Omental fat pad (tissue), 3 donors: ENCODE measurements at regions not wholly inside any gene's neighbourhood (a gene's known extent, or its start where the extent isn't known, plus 50 kb on each side); places are given as distances from the start of the nearest gene placed in this dataset.
"Not testable (repeated sequence)": the region's sequence is repeated elsewhere in the genome, so short reads cannot be mapped to it uniquely, and the experiment has no call there.

Source experiments
- ATAC-seq: fragments of 150-250 bp; one replicate; pipeline ENCODE4 v1.9.1; 2016; ENCODE audit warnings: mild to moderate bottlenecking, moderate library complexity; ENCODE audit not compliant: low FRiP score
- DNase-seq: peaks from one replicate; pipeline ENCODE4 v3.0.0-alpha.2; 2019; ENCODE audit warnings: low spot score
- CTCF ChIP-seq, 3 donors: fragments of 450-650 bp; IDR thresholded peaks; one replicate each; pipeline ENCODE4 v1.5.1; 2016 to 2017; ENCODE audit warnings: antibody characterized with exemption in 3 of 3, mild to moderate bottlenecking in 3 of 3, moderate library complexity in 2 of 3

- ATAC-seq (no peak), DNase-seq (no peak)
- TF ChIP-seq CTCF (IDR thresholded peaks at IDR 0.05) = no peak
Measured at GRCh38 chr2:176891105-176891504, 321.5 kb upstream of the HNRNPA3 start.

- ATAC-seq = no peak
- TF ChIP-seq CTCF (IDR thresholded peaks at IDR 0.05) = no peak
Measured at GRCh38 chr2:176891857-176892256, 320.7 kb upstream of the HNRNPA3 start.

GRCh38 chr2:176892676-176893226 is 319.8 kb upstream of the HNRNPA3 start:
- ATAC-seq (no peak), DNase-seq (no peak)
- TF ChIP-seq CTCF (IDR thresholded peaks at IDR 0.05) = no peak

More at GRCh38 chr2:176891857-176892256, 320.7 kb upstream of the HNRNPA3 start:
- DNase-seq = no peak

GRCh38 chr2:176895158-176895557 is 317.4 kb upstream of the HNRNPA3 start:
- no peak for ATAC-seq
- DNase-seq = no peak
- TF ChIP-seq CTCF (IDR thresholded peaks at IDR 0.05) = no peak

GRCh38 chr2:176902454-176902853 is 310.1 kb upstream of the HNRNPA3 start:
- TF ChIP-seq CTCF (IDR thresholded peaks at IDR 0.05) = no peak
- DNase-seq = no peak
- ATAC-seq = no peak

GRCh38 chr2:176904053-176904452 is 308.5 kb upstream of the HNRNPA3 start:
- ATAC-seq, DNase-seq: not testable (repeated sequence)

GRCh38 chr2:176907341-176907740 is 305.3 kb upstream of the HNRNPA3 start:
- DNase-seq (no peak), ATAC-seq (no peak)
- TF ChIP-seq CTCF (IDR thresholded peaks at IDR 0.05) = no peak

GRCh38 chr2:176910828-176911227 is 301.8 kb upstream of the HNRNPA3 start:
- no peak for DNase-seq
- no peak for TF ChIP-seq CTCF (IDR thresholded peaks at IDR 0.05)

More at GRCh38 chr2:176910828-176911227, 301.8 kb upstream of the HNRNPA3 start:
- ATAC-seq = no peak
